ENCODE measurements at regions not wholly inside any gene's neighbourhood (a gene's known extent, or its start where the extent isn't known, plus 50 kb on each side); places are given as distances from the start of the nearest gene placed in this dataset.
"Not testable (repeated sequence)": the region's sequence is repeated elsewhere in the genome, so short reads cannot be mapped to it uniquely, and the experiment has no call there.

DNA sequence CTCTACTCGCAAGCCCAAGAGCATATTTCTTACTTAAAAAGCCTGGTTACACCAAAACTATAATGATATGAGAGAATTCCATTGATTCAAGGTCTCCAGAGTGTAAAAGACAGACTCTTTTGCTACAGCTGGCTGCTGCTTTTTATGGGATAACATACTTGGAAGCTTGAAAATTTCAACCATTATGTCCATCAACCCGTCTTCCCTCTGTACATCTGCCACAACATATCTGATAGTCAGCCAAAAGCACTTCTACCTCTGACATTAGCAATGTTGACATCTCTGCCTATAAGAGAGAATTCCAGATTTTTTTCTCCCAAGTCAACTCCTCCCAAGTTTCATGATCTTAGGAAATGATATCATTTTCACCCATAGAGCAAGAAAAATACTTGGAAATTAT lies 54.4 kb upstream of the IQCM start:
- DNase-seq (ENCODE audit: low read depth in 4 of 4, low spot score in 3 of 4): no peak

DNA sequence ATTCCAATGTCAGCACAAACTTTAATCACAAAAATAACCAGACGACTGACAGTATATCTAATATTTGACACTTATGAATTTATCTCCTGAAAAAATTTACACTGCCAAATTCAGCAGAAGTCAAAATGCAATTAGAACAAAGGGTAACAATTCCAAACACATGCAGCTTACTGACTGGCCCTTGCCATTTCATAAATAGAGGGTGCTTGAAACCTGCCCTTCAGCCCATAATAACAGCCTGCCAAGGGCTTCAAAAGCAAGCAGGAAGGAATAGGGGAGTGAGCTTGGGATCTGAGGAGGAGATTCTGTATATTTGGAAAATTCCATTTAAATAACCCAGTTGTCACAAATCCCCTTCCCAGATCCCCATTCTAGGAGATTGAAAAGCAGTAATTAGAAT lies 66.1 kb upstream of the IQCM start:
- no peak for DNase-seq (ENCODE audit: low read depth in 4 of 4, low spot score in 3 of 4)

DNA sequence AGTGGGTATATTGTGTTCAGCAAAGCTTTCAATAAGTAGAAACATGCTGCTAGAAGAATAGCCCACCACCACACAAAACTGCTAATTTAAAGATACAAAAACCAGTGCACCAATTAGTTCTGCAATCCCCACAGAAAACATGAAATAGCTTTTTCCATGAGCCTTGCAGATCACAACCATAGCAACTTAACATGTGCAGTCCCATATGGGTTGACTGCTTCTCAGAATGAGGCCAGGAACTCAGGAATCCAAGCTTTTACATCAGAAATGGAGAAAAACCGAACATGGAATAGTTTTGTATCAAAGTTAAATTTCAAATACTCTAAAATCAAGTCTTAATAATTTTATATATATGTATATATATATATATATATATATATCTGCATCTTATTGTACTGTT lies 66.6 kb upstream of the IQCM start:
- no peak for DNase-seq (ENCODE audit: low read depth in 4 of 4, low spot score in 3 of 4)

DNA sequence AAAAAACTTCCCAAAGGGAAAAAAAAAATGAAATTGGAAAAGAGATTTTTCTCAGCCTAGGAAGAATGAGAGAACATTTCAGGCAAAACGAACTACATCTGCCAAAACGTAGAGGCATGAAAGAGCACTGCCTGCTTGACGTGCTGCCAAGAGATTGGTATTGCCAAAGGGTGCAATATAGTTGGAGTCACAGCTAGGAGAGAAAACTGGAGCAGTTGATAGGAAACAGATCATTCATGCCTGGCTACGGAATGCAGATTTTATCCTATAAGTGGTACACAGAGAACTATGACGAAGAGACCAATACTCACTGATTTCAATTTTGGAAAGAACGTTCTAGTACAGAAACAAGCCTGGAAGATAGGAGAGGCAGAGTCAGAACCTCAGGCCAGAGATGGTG lies 68.4 kb upstream of the IQCM start:
- DNase-seq (ENCODE audit: low read depth in 4 of 4, low spot score in 3 of 4): no peak

DNA sequence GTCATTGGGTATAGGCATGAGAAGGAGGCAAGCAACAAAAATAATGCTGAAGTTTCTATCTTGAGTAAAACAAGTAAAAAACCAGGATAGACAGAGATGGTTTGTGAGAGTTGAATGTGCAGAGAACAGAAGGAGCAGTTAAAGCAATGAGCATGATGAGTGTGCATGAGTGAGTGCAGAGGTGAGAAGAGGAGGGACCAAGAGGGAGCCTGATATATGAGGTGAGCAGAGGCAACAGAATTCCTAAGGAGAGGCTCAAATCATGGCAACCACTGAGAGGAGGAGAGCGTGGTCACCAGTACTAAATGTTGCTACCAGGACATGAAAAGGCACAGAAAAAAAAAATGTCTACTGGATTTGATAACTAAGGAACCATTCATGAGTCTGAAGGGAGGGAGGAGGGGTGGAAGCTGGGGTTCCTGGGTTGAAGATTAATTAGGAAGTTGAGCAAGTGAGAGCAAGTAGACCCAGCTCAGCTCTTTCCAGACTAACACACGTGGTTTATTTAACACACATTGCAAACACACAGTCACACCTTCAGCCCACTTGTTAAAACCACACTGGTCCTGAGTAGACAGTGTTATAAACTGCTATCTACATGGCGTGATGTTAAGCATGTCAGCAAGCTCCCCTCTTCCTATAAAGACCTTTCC lies 69.0 kb upstream of the IQCM start:
- no peak for DNase-seq (ENCODE audit: low read depth in 4 of 4, low spot score in 3 of 4)

DNA sequence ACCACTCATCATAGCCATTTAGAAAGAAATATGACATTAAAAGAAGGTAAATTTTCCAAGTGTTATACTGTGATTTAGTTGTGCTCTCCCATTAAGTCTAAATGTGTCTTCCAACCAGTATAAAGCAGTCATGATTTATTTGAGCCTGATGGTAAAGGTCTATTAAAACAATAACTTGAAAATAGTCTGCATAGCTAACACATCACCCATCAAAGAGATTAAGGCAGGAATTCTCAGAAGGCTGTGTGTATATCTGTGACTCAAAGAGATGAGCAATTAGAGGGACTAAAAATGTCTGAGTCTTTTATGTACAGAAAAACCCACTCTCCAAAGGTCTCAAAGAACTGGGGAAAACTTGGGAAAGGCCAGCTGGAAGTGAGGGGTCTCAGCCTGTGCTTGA lies 70.3 kb upstream of the IQCM start:
- no peak for DNase-seq (ENCODE audit: low read depth in 4 of 4, low spot score in 3 of 4)

DNA sequence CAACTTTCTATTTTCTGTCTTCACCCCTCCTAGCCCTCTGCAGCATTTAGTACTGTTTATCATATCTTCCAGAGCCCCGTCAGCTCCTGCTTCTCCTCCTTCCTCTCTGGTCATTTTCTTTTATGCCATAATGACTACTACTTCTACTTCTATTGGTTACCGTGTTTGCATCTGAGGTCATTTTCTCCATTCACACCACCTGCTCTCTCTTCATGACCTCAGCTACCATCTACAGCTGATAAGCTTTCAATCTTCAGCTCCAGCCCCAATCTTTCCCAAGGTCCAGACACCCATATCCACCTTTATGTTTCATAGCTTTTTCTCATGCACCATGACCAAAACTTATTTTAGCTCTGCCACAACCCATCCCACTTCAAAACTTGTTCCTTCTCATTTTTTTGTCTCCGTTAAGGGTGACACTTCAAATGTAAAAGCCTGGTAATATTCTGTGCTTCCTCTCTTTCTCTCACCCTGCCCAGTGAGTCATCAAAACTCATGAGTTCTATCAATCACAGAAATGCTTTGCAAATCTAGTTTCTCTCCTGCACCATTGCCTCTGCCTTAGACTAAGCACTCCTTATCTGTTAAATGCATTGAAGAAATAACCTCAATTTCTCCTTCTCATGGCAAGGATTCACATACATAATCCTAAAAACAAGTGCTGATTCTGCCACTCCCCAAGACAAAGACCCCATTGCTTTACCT lies 71.3 kb upstream of the IQCM start:
- DNase-seq (ENCODE audit: low read depth in 4 of 4, low spot score in 3 of 4): no peak

DNA sequence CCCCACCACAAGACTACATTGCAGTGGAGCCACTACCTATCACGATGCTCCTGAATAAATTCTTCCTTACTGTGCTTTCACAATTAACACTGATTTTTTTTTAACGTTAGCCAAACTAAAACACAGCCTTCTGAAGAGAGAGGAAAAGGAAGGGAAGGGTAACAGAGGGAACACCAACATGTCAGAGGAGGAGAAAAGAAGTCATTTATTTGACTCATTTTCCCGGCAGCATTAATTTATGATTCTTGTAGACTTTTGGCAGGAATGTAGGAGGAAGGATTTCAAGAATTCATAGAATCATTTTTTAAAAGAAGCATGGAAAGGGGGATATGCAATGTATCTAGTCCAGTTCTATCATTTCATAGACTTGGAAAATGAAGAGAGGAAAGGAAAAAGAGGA lies 74.3 kb upstream of the IQCM start:
- DNase-seq (ENCODE audit: low read depth in 4 of 4, low spot score in 3 of 4): no peak

DNA sequence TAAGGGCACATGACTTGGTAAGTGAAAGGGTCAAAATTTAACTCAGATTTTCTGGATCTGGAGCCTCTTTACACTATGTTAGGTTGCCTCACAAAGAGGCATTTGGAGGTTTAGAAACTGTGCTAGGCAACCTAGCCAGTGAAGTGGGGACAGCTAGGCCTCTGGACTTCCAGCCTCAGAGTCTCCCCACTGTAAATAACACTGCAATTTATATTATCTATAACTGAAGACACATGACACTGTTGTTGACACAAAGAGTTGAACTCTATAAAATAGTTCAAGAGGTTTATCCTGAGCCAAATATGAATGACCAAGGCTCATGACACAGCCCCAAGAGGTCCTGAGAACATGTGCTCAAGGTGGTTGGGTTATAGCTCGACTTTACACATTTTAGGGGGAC lies 74.9 kb upstream of the IQCM start:
- no peak for DNase-seq (ENCODE audit: low read depth in 4 of 4, low spot score in 3 of 4)

DNA sequence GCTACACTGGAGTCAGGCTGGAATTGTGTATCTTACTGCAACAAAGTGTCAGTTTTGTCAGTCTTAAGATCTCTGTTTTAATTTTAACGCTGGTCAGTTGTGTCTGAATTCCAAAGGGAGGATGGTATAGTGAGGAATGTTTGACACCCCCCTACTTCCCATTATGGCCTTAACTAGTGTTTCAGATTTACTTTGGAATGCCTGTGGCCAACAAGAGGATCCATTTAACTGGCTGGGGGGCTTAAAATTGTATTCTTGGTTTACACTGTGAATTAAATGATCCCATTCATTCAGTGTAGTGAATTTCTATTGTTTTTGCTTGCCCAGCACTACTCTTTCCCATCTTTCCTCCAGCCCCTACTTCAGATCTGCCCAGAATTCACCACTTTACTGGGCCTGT lies 75.8 kb upstream of the IQCM start:
- DNase-seq (ENCODE audit: low read depth in 4 of 4, low spot score in 3 of 4): no peak

DNA sequence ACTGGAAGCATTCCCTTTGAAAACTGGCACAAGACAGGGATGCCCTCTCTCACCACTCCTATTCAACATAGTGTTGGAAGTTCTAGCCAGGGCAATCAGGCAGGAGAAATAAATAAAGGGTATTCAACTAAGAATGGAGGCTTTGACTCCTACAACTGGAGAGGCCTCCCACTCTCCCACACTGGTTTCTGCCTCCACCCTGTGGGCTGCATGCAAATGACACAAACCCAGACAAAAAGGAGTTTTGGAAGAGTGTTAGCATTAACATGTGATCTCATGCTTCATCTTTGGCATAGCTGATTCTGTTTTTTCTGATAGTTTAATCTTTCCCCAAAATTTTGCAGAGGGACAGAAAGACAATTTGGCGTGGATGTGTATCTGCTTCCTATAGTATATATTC lies 80.8 kb upstream of the IQCM start:
- peak in 1 of 4 donors; percentile 7 for DNase-seq (ENCODE audit: low read depth in 4 of 4, low spot score in 3 of 4)

DNA sequence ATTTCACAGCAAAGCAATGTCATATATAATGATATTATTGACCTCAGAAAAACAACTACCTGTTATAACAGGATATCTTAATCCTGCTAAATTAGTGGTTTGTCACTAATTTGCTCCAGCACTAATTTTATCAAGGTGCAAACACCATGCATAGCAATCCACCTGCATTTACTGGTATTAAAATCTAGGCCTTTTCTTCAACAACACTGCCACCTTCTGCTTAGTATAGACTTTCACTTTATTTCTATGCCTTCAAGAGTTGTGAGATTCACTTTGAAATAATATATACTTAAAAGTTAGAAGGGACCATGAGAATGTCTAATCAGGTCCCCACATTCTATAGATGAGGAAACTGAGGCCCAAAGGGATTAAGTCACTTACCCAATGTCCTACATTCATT lies 82.1 kb upstream of the IQCM start:
- DNase-seq (ENCODE audit: low read depth in 4 of 4, low spot score in 3 of 4): no peak

DNA sequence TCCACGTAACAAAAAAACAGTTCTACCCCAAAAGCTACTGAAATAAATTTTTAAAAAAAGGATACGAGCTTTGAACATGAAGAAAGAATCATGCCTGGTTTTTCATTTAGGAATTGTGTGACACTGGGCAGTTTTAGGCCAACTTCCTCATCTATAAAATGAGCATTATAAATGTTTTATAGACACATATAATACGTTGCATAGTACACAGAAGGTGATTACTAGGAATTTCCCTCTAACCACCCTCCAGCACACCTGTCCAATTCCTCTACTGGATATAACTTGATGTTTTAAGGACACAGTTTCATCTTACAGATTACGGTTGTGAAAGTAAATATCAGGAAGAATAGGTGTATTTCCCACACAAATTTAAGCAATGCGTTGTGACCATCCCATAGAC lies 85.5 kb upstream of the IQCM start:
- no peak for DNase-seq (ENCODE audit: low read depth in 4 of 4, low spot score in 3 of 4)

DNA sequence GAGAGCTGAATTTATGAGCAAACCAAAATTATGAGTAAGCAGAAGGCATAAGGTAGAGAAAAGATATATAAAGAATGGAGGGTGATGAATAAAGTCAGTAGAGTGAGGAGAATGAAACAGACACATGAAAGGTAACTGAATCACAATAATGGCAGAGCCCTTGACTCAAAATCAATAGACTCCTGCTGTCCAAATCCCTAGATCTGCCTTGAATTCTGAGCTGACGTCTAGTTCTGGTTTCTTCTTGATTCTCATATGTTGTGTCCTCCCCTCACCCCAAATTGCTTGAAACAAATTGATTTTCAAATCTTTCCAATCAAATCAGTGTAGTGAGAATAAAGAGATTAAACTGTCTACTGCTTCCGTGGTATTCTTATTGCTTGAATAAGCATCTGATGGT lies 86.6 kb upstream of the IQCM start:
- no peak for DNase-seq (ENCODE audit: low read depth in 4 of 4, low spot score in 3 of 4)

DNA sequence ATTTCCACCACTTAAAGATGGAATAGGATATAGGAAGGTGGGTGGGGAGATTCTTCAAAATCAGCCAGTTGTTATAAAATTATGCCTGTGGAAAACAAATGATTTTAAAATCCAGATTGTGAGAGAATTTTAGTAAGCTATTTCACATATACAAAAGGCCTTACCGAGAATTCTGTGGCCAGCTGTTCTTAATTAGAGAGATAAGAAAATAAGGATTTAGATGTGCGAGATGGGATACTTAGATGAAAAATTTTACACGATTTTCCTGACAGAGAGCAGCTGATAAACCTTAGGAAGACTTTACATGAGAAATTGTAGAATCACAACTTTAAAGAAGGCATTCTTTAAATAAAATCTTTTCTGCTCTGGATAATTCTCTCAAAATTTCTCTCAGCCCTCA lies 94.5 kb upstream of the IQCM start:
- no peak for DNase-seq (ENCODE audit: low read depth in 4 of 4, low spot score in 3 of 4)

DNA sequence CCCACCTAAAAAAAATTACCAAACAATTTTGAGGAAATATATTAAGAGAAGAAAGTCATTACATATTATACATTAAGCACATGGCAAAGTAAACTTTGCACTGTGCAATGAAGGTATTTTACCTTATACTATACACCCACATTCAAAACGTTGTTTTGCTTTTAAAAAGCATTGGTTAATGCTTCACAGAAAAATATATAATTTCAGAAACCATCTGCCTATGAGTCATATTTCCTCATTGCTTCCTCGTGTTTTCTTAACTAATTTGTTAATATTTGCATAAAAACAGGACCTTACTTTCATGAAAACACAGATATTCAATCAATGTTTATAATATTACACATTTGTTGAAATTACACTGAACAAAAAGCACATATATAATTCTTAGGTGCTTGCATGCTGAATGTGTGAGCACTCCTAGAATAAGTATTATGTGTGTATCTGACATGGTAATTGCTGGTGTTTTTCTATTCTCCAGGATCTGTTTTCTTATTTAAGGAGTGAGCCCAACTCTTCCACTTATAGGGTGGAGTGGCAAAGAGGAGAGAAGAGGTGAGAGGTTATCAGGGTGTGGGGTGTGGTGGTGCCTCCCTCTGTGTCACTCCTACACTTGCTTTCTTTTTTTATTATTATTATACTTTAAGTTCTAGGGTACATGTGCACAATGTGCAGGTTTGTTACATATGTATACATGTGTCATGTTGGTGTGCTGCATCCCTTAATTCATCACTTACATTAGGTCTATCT lies 95.1 kb upstream of the IQCM start:
- DNase-seq (ENCODE audit: low read depth in 4 of 4, low spot score in 3 of 4): no peak

DNA sequence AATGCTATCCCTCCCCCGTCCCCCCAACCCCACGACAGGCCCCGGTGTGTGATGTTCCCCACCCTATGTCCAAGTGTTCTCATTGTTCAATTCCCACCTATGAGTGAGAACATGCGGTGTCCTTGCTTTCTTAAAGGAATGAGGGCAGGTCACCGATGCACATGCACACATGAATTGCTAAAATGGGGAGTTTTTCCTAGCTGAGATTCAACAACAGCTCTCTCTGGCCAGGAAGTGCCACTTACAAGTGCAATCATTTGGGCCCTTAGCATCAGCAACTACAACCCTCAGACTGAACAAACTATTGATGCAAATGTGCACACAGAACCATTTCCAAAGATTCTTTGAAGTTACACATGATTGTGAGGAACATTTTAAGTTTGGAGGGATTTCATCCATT lies 95.7 kb upstream of the IQCM start:
- DNase-seq (ENCODE audit: low read depth in 4 of 4, low spot score in 3 of 4): no peak

DNA sequence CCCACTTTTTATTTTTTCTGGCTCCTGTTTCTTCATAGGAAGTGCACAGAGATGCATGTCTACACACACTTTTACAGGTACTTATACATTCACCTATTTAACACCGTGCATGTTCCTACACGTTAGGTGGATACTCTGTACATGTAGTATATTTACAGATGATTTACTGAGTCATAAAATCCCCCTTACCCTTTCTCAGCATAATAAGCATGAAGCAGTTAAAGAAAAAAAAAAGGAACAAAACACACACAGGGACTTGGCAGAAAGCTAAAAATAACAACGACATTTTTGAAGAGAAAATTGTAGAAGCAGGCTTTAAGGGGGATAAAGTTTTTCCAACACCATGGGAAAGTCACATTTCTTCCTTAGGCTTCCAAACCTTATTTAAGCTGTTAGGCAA lies 96.4 kb upstream of the IQCM start:
- DNase-seq (ENCODE audit: low read depth in 4 of 4, low spot score in 3 of 4): peak in 1 of 4 donors; percentile 21

DNA sequence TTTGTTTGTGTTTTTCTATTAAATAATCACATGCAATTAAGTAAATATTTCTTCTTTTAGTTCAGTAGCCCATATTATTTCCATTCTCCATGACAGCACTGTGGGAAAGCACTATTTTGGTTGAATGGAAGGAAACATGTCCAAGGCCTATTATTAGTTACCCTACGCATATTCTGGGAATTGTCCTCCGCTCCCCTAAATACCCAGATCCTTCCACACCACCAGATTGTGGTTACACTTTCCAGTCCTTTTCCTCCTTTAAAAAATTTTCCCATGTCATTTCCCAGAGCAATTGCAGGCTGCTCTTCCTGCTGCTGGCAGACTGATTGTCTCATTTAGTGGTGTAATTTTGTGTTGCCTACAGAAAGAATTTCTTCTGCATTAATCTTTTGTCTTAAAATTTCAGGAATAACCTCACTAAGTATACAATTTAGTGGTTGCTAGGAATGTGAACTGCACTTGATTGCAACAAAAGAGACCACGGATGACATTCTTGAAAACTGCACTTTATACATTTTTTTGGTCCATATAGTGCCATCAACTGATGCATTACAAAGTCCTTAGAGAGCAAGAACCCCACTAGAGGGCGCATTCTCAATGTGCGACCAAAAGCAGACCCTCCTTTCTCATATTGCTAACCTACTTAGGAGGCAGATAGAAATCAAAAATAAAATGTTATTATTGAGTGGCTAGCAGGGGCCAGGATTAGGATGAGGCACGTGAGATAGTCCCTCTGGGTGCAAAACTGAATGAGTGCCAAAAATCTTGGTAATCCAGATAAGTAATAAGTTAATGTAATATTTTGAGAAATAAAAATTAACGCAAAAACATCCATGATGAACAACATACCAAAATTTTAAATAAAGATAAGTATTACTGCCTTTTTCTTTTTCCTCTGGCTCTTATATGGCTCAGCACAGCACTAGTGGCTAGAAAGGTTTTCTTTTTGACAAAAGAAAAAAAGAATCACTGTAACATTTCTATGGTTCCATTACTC lies 98.8 kb upstream of the IQCM start:
- peak in 2 of 4 donors; percentile 16 to 17 for DNase-seq (ENCODE audit: low read depth in 4 of 4, low spot score in 3 of 4)

DNA sequence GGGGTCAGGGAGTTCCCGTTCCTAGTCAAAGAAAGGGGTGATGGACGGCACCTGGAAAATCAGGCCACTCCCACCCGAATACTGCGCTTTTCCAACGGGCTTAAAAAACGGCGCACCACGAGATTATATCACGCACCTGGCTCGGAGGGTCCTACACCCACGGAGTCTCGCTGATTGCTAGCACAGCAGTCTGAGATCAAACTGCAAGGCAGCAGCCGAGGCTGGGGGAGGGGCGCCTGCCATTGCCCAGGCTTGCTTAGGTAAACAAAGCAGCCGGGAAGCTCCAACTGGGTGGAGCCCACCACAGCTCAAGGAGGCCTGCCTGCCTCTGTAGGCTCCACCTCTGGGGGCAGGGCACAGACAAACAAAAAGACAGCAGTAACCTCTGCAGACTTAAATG lies 100.1 kb upstream of the IQCM start:
- DNase-seq (ENCODE audit: low read depth in 4 of 4, low spot score in 3 of 4): not testable (repeated sequence)

DNA sequence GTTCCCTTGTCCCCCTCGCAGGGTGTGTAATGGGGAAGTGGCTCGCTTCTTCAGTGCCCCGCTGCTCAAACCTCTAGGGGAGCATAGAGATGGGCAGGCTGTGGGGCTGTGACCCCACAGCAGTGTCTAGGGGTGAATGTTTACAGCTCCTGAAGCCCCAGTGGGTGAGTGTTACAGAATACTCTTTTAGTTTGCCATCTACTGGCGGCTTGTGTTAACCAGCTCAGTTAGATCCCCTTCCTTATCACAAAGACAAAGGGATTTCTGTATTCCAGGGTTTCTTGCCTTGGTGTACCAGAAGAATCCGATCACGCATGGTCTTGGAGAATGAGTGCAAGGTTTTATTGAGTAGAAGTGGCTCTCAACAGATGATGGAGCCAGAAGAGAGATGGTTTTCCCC lies 108.1 kb upstream of the IQCM start:
- no peak for DNase-seq (ENCODE audit: low read depth in 4 of 4, low spot score in 3 of 4)
